A549 (cell line): ENCODE measurements at regions not wholly inside any gene's neighbourhood (a gene's known extent, or its start where the extent isn't known, plus 50 kb on each side); places are given as distances from the start of the nearest gene placed in this dataset.

Source experiments
- CTCF ChIP-seq: fragments of >200 bp; sonication (Bioruptor Twin); formaldehyde crosslinking; IDR thresholded peaks from 3 replicates; pipeline ENCODE4 v1.5.1; 2016
- ELK1 ChIP-seq: fragments of 150-350 bp; IDR thresholded peaks from 2 replicates; pipeline ENCODE4 v1.6.1; 2014; ENCODE audit warnings: low read depth, mild to moderate bottlenecking, low read length
- EP300 ChIP-seq, 2 experiments: fragments of >200 bp; sonication (Bioruptor Twin); formaldehyde crosslinking; IDR thresholded peaks; 2 replicates in 1 of 2; 3 replicates in 1 of 2; pipeline ENCODE4 v1.6.1; 2016 to 2017
- FOSL2 ChIP-seq, 2 experiments: fragments of 450-650 bp in 1 of 2; fragments of >200 bp in 1 of 2; sonication (Bioruptor Twin) in 1 of 2; formaldehyde crosslinking; IDR thresholded peaks; 2 replicates each; pipeline versions ENCODE4 v1.5.0 to v1.6.1; 2016 to 2020; ENCODE audit warnings: mild to moderate bottlenecking in 1 of 2, moderate library complexity in 1 of 2
- HMGXB4 ChIP-seq: fragments of 250-450 bp; sonication (Bioruptor Pico); IDR thresholded peaks from 2 replicates; pipeline ENCODE4 v1.5.0; 2021; ENCODE audit warnings: mild to moderate bottlenecking, moderate library complexity, borderline replicate concordance
- KDM1A ChIP-seq: fragments of 200-600 bp; sonication (generic); IDR thresholded peaks from 2 replicates; pipeline ENCODE4 v1.6.1; 2016; ENCODE audit warnings: low read depth, mild to moderate bottlenecking
- MAX ChIP-seq: IDR thresholded peaks from 2 replicates; pipeline ENCODE4 v1.6.1; 2012
- POLR2A ChIP-seq: IDR thresholded peaks from 2 replicates; pipeline ENCODE4 v1.6.1; 2012; ENCODE audit warnings: mild to moderate bottlenecking, low read length
- POLR2AphosphoS2 ChIP-seq: conservative IDR thresholded peaks from 2 replicates; pipeline ENCODE4 v1.6.1; 2012; ENCODE audit warnings: low read length, improper control_type of control experiment, inconsistent platforms
- RAD21 ChIP-seq, 2 experiments: fragments of >200 bp in 1 of 2; sonication (Bioruptor Twin) in 1 of 2; formaldehyde crosslinking in 1 of 2; IDR thresholded peaks in 1 of 2; conservative IDR thresholded peaks in 1 of 2; 2 replicates in 1 of 2; 3 replicates in 1 of 2; pipeline ENCODE4 v1.6.1; 2012 to 2018; ENCODE audit warnings: inconsistent platforms in 1 of 2
- REST ChIP-seq: fragments of 200-600 bp; sonication (generic); IDR thresholded peaks from 2 replicates; pipeline ENCODE4 v1.6.1; 2016; ENCODE audit warnings: antibody characterized with exemption, mild to moderate bottlenecking, moderate library complexity
- TP53 ChIP-seq: fragments of 250-450 bp; sonication (Bioruptor Pico); IDR thresholded peaks from 2 replicates; pipeline ENCODE4 v1.5.0; 2021; ENCODE audit warnings: mild to moderate bottlenecking, moderate library complexity
- USF2 ChIP-seq: fragments of 450-650 bp; IDR thresholded peaks from 2 replicates; pipeline ENCODE4 v1.6.1; 2014; ENCODE audit warnings: antibody characterized with exemption
- ZFP36 ChIP-seq: fragments of 450-650 bp; IDR thresholded peaks from 2 replicates; pipeline ENCODE4 v1.6.1; 2014; ENCODE audit warnings: borderline replicate concordance; ENCODE audit not compliant: partially characterized antibody

GRCh38 chrX:113048896-113049295, 208.3 kb upstream of the AMOT start:
- no peak for TF ChIP-seq FOSL2 (IDR thresholded peaks at IDR 0.05)
- TF ChIP-seq FOSL2 (CRISPR knock-in tag; IDR thresholded peaks at IDR 0.05): no peak
- TF ChIP-seq CTCF: no peak
- TF ChIP-seq REST: no peak
- TF ChIP-seq TP53 (CRISPR knock-in tag): no peak
- no peak for TF ChIP-seq RAD21 (conservative IDR thresholded peaks at IDR 0.05 in 1 of 2, IDR thresholded peaks at IDR 0.05 in 1 of 2)
- TF ChIP-seq USF2: no peak
- TF ChIP-seq POLR2A: no peak
- no peak for TF ChIP-seq ZFP36
- TF ChIP-seq MAX: no peak
- no peak for TF ChIP-seq EP300 (IDR thresholded peaks at IDR 0.05)
- no peak for TF ChIP-seq HMGXB4
- TF ChIP-seq POLR2AphosphoS2: no peak
- TF ChIP-seq ELK1: no peak
- TF ChIP-seq KDM1A: no peak
